NOMO-1 treated with DMSO at 0.1 percent for 48 hours (cell line): ENCODE measurements at regions not wholly inside any gene's neighbourhood (a gene's known extent, or its start where the extent isn't known, plus 50 kb on each side); places are given as distances from the start of the nearest gene placed in this dataset.
A peak's percentile ranks its signal among the peaks of the same experiment; 100 is the strongest.
"Not testable (repeated sequence)": the region's sequence is repeated elsewhere in the genome, so short reads cannot be mapped to it uniquely, and the experiment has no call there.

Experiments
- DNase-seq: peaks from one replicate; lab custom pipeline; 2025; ENCODE audit not compliant: unreplicated experiment; lab: John Stamatoyannopoulos, UW

- DNase-seq: no peak
Observed at GRCh38 chr3:81375921-81376320, 385.5 kb downstream of the GBE1 start.

- DNase-seq: no peak
Observed at GRCh38 chr3:81364411-81364810, 397.0 kb downstream of the GBE1 start.

GRCh38 chr3:81363816-81364215 is 397.6 kb downstream of the GBE1 start:
- DNase-seq: no peak

- no peak for DNase-seq
Observed at GRCh38 chr3:81354119-81354518, 407.3 kb downstream of the GBE1 start.

DNA sequence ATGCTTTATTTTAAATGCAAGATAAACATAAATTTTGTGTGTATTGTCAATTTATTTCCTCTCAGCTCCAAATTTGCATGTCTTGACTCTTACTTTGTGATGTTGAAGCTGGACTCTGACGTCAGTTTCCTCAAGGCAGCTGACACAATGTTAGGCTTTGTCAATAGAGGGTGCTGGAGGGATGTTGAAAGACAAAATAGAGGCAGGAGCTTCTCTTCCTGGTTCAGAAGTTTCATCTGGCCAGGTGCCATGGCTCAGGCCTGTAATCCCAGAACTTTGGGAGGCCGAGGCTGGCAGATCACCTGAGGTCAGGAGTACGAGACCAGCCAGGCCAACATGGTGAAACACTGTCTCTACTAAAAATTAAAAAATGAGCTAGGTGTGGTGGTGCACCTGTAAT is 408.6 kb downstream of the GBE1 start:
- DNase-seq: no peak

DNA sequence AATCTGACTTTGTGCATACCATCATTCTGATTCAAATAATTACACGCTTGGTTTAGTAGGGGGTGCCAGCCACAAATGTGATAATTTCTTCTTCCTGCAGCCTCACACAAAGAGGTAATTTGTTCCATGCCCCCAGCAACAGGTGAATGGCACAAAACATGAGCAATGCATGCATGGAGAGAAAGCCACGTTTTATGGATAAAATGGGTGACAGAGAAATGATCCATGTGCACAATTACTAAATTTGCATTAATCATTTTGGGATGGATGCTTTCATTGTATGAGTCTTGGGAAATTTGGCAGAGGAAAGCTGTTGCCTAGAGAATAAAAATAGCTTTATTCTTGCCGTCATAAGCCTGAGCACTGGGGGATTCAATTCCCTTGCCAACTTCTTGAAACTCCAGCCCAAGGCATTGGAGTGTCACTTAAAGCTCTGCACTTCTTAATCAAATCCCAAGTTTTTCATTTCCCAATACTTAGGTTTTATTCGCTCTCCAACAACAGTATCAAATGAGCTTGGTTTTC is 411.6 kb downstream of the GBE1 start:
- DNase-seq: no peak

DNA sequence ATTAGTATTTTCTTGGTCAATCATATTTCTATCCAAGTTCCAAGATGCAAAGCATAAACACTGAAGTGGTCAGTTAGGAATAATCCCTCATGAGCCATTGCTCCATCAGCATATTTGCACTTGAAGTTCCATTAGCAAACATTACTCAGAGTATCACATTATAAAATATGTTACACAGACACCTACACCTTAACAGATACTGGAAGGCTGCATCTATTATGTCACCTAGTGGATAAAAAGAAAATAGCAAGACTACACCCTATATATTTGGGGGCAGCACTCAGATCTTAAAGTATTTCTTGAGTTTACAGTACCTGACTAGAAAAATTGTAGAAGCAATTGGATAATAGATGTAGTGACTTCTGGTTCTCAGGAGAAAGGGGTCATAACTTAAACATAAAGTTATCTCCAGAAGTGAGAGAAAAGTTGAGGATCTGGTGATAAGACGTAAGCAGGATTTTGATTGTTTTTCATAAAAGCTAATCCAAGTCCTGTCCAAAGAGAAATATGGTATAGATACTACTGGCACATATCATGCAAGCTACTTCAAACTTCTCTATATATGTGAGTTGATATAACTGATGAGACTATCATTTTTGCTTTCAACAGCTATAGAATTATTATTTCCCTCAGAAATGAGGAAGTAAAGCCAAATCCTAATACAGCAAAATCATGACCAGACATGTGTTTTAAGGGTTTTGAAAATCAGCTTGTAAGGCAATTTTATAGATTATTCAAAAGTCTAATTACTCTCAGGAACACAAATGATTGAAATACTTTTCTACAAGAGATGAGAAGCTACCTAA is 422.2 kb downstream of the GBE1 start:
- no peak for DNase-seq

DNA sequence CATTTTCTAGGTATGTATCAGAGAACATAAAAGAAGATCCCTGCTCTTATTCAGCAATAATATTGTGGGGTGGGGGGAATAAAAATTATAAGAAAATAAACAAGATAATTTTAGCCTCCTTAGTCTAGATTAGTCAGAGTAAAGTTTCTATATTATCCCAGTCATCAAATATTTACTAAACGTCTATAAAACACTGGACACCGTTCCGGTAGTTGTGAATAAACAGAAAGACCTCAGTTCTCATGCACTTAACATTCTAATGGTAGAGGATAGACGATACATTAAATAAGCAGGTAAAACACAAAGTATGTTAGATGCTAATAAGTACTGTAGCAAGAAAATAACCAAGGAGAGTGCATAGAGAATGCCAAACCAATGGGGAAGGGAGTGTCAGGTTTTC is 425.0 kb downstream of the GBE1 start:
- no peak for DNase-seq

- not testable (repeated sequence) for DNase-seq
Observed at GRCh38 chr3:81329835-81330234, 431.6 kb downstream of the GBE1 start.

GRCh38 chr3:81326245-81326644 is 435.2 kb downstream of the GBE1 start:
- DNase-seq: no peak

DNA sequence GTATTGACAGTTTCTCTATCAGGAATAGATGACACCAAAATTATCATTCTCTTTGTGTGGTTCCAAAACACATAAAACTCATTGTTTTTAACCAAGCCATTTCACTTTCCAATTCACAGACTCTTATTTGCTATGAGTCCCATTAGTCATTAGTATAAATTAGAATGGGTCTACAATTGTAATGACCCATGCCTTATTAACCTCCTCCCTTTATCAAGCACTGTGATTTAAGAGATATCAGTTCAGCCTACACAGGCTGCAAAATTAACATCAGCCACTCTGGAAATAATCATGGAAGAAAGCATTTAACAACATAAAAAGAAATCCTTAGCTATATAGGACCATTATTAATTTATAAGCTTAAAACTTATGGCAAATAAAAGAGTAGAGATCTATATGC is 440.6 kb downstream of the GBE1 start:
- DNase-seq: no peak

DNA sequence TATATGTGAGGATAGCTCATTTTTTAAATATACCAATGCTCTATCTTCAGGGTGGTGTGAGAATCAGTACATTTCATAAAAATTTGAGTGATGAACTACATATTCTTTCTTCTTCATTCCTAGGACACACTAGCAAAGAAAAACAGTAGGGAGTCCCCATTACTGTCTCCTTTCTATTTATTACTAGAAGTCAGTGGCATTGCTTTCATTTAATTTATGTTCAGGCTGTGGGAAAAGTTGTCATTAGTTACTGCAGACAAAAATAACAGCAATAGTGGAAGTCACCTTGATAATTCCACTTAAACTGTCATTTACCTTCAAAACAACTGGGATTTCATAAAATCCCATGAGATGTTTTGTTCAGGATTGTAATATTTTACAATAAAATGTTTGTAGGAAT is 446.4 kb downstream of the GBE1 start:
- no peak for DNase-seq

GRCh38 chr3:81311321-81311720 is 450.1 kb downstream of the GBE1 start:
- DNase-seq: no peak

- DNase-seq: no peak
Observed at GRCh38 chr3:81308306-81308705, 453.1 kb downstream of the GBE1 start.

DNA sequence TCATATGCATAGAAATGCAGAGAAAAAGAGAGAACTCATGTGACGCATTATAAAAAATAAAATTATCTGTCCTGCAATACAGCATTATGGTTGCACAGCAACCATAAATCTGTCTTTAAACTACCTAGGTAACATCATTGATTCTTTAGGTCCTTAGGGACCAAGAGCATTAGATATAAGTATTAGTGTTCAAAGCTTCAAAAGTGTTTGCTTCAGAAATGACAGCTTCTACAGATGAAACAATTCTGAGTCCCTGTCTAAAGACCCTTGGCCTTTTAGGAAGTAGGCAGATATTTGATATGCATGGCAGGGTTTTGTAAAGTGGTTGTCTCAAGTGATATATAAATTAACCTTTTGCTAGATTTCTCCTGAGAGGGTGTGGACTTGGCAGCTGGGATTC is 454.2 kb downstream of the GBE1 start:
- DNase-seq: no peak

GRCh38 chr3:81303321-81303720 is 458.1 kb downstream of the GBE1 start:
- DNase-seq: no peak

- DNase-seq: peak; percentile 3
Observed at GRCh38 chr3:81302045-81302444, 459.4 kb downstream of the GBE1 start.

- DNase-seq: no peak
Observed at GRCh38 chr3:81301230-81301629, 460.2 kb downstream of the GBE1 start.

DNA sequence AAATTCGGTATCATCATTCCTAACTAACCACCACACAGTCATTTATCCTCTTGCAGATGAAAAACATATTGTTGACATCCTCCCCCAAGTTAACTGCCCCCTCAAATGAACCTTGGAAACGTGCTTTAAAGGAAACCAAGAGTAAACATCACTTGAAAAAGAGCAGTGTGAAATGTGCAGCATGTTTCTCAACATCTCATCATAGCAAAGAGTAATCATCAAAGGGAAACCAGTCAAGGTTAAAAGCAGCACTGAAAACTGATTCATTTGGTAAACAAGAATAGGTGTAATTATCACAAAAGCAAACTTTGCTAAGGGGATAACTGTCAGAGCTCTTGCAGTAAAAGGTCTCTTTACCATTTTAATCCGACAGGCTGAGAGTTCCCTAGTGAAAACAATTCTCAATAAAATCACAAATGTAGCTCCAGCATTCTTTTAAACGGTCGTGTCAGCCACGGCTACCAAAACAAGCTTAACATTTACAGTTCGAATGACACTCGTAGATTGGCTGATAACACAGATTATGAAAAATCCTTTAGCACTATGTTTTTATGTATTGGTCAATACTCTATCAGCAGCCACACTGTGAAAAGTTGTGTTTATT is 461.0 kb downstream of the GBE1 start:
- DNase-seq: no peak

DNA sequence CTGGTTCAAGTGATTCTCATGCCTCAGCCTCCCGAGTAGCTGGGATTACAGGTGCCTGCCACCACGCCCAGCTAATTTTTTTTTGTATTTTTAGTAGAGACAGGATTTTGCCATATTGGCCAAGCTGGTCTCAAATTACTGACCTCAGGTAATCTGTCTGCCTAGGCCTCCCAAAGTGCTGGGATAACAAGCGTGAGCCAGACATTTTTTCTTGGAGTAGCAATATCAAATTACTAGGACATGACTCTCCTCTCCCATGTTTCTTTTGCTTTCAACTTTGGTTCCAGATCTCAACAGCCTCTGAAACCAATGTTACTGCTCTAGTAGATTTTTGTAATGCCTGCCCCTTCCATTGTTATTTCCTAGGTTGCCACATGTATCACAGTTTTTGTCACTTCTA is 462.0 kb downstream of the GBE1 start:
- DNase-seq: no peak

DNA sequence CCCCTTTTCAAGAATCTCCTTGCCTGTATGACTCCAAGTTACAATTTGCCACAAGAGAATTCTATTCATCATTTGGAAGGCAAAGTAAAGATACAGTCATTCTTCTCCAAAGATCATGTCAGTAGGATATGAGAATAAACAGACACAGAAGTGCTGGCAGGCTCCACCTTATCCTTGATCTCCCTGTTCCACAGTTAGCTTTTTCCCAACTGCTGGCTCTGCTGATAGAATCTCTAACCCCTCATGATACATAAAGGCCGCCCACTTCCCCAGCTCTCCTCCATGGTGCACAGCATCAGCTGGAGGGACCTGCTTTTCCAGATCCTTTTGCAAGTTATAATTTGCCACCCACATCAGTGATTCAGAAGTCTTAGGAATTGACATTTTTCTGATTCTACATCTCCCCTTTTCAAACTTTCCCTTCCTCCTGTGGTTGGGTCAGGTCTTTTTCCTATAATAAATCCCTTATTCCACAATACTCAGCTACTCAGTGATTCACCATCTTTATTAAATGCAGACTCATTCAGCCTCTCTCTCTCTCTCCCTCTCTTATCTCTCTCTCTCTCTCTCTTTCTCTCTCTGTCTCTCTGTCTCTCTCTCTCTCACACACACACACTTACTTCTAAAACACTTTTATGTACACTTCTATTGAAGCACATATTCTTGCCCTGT is 465.4 kb downstream of the GBE1 start:
- DNase-seq: no peak

- DNase-seq: no peak
Observed at GRCh38 chr3:81293156-81293555, 468.3 kb downstream of the GBE1 start.
